ENCODE measurements at regions not wholly inside any gene's neighbourhood (a gene's known extent, or its start where the extent isn't known, plus 50 kb on each side); places are given as distances from the start of the nearest gene placed in this dataset.
A peak's percentile ranks its signal among the peaks of the same experiment; 100 is the strongest.

- 68 to 76% (median 75%) methylated on average over 11 of the region's 11 CpGs for WGBS, 5 donors
- DNase-seq = peak in 1 of 2 donors; percentile 27
- no peaks in the 10 kb centered on the region for H3K27me3 ChIP-seq
- H3K27ac ChIP-seq = no peak overlapping the region
- H3K36me3 ChIP-seq = no peaks in the 10 kb centered on the region
- no peak overlapping the region for H3K4me3 ChIP-seq
- H3K9me3 ChIP-seq = no peaks in the 10 kb centered on the region
- no peaks in the 10 kb centered on the region for H3K4me1 ChIP-seq
- TF ChIP-seq, protein P1, sequence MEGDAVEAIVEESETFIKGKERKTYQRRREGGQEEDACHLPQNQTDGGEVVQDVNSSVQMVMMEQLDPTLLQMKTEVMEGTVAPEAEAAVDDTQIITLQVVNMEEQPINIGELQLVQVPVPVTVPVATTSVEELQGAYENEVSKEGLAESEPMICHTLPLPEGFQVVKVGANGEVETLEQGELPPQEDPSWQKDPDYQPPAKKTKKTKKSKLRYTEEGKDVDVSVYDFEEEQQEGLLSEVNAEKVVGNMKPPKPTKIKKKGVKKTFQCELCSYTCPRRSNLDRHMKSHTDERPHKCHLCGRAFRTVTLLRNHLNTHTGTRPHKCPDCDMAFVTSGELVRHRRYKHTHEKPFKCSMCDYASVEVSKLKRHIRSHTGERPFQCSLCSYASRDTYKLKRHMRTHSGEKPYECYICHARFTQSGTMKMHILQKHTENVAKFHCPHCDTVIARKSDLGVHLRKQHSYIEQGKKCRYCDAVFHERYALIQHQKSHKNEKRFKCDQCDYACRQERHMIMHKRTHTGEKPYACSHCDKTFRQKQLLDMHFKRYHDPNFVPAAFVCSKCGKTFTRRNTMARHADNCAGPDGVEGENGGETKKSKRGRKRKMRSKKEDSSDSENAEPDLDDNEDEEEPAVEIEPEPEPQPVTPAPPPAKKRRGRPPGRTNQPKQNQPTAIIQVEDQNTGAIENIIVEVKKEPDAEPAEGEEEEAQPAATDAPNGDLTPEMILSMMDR (IDR thresholded peaks at IDR 0.05) = no peak
- TF ChIP-seq EP300 (IDR thresholded peaks at IDR 0.05) = no peak
- intact Hi-C loops (cut with DNase I; ENCODE audit: low total_unique reads) = no loop called here
Observed at GRCh38 chr2:228798458-228799207, 472.5 kb downstream of the PID1 start.

GRCh38 chr2:228796386-228796785, 474.7 kb downstream of the PID1 start:
- Histone ChIP-seq H3K27me3 (no peaks in the 10 kb centered on the region), H3K4me1 (no peaks in the 10 kb centered on the region), H3K36me3 (no peaks in the 10 kb centered on the region), H3K27ac (no peak overlapping the region), H3K9me3 (peaks cover 0 to 5% (median 0%) of the 10 kb centered on the region in 4 donors), H3K4me3 (no peak overlapping the region)
- WGBS, 5 donors = 66 to 81% (median 75%) methylated on average over 2 of the region's 2 CpGs
- intact Hi-C loops (cut with DNase I; ENCODE audit: low total_unique reads) = no loop called here
- TF ChIP-seq EP300 (IDR thresholded peaks at IDR 0.05) (no peak), POLR2AphosphoS5 (IDR thresholded peaks at IDR 0.05) (no peak), POLR2A (IDR thresholded peaks at IDR 0.05) (no peak)
- TF ChIP-seq, protein P1 (IDR thresholded peaks at IDR 0.05) = no peak
- no peak for DNase-seq

- Histone ChIP-seq H3K4me3 (no peak overlapping the region), H3K9me3 (peaks cover 0 to 5% (median 0%) of the 10 kb centered on the region in 4 donors), H3K4me1 (no peaks in the 10 kb centered on the region), H3K27me3 (no peaks in the 10 kb centered on the region), H3K27ac (no peak overlapping the region), H3K36me3 (no peaks in the 10 kb centered on the region)
- 47 to 81% (median 69%) methylated on average over 2 of the region's 2 CpGs for WGBS, 5 donors
- TF ChIP-seq POLR2A (IDR thresholded peaks at IDR 0.05) (no peak), POLR2AphosphoS5 (IDR thresholded peaks at IDR 0.05) (no peak), EP300 (IDR thresholded peaks at IDR 0.05) (no peak)
- TF ChIP-seq, protein P1 (IDR thresholded peaks at IDR 0.05) = no peak
- intact Hi-C loops (cut with DNase I; ENCODE audit: low total_unique reads) = no loop called here
- DNase-seq = no peak
Observed at GRCh38 chr2:228793116-228793515, 478.0 kb downstream of the PID1 start.

DNA sequence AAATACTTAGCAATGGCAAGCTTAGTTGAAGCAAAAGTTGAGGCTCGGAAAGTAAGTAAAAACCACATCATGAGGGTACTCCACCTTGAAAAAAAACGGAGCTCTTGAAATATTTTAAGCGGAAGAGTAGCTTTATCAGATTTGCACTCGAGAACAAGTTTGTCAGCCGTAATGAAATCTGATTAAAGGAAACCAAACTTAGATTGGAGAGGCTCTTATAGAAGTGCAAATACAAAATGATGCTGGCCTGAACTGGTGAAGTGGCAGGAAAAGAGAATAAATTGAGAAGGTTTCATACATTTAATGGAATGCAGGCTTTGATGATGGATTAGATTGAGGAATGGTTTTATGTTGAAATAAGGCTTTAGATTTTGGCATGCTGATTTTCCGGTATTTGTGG, 484.2 kb downstream of the PID1 start:
- no peak for TF ChIP-seq POLR2A (IDR thresholded peaks at IDR 0.05)
- TF ChIP-seq, protein P1 (IDR thresholded peaks at IDR 0.05) = no peak
- TF ChIP-seq POLR2AphosphoS5 (IDR thresholded peaks at IDR 0.05) = no peak
- TF ChIP-seq EP300 (IDR thresholded peaks at IDR 0.05) = no peak
- Histone ChIP-seq H3K9me3 (peaks cover 0 to 5% (median 0%) of the 10 kb centered on the region in 4 donors), H3K36me3 (no peaks in the 10 kb centered on the region), H3K4me1 (no peaks in the 10 kb centered on the region), H3K27me3 (no peaks in the 10 kb centered on the region), H3K4me3 (no peak overlapping the region), H3K27ac (no peak overlapping the region)
- WGBS, 5 donors = 69 to 80% (median 74%) methylated on average over 6 of the region's 6 CpGs
- intact Hi-C loops (cut with DNase I; ENCODE audit: low total_unique reads) = no loop called here
- no peak for DNase-seq

All from stomach (tissue), 8 donors.